Right lobe of liver (tissue), 6 donors: ENCODE measurements at regions not wholly inside any gene's neighbourhood (a gene's known extent, or its start where the extent isn't known, plus 50 kb on each side); places are given as distances from the start of the nearest gene placed in this dataset.

Experiments
- ATAC-seq, 4 donors: fragments of 200-7000 bp; cut with Tn5 transposase; one replicate each; pipeline ENCODE4 v1.9.1; 2020; ENCODE audit warnings: mild to moderate bottlenecking in 4 of 4, moderate library complexity in 4 of 4
- DNase-seq, 3 donors: peaks; one replicate each; pipeline ENCODE4 v3.0.0-alpha.2; 2020
- H3K27ac ChIP-seq, 3 donors: fragments of 200-600 bp; one replicate each; pipeline ENCODE4 v1.8.0; 2022
- H3K27me3 ChIP-seq, 2 donors: fragments of 200-600 bp; one replicate each; pipeline ENCODE4 v1.8.0; 2022
- H3K36me3 ChIP-seq, 4 donors: fragments of 200-600 bp; sonication (generic) in 1 of 4; one replicate each; pipeline versions ENCODE4 v1.5.1 to v1.8.0; 2017 to 2022; ENCODE audit warnings: control low read depth in 1 of 4
- H3K4me1 ChIP-seq, 4 donors: fragments of 200-600 bp; sonication (generic) in 1 of 4; one replicate each; pipeline versions ENCODE4 v1.5.1 to v1.8.0; 2017 to 2022; ENCODE audit warnings: control low read depth in 1 of 4
- H3K4me3 ChIP-seq, 3 donors: fragments of 200-600 bp; one replicate each; pipeline ENCODE4 v1.8.0; 2022
- H3K9me3 ChIP-seq, 4 donors: fragments of 200-600 bp; sonication (generic) in 1 of 4; one replicate each; pipeline versions ENCODE4 v1.5.1 to v1.8.0; 2017 to 2022; ENCODE audit warnings: control low read depth in 1 of 4
- CTCF ChIP-seq, 4 donors: fragments of 200-600 bp in 3 of 4; fragments of 450-650 bp in 1 of 4; IDR thresholded peaks; one replicate each; pipeline versions ENCODE4 v1.5.1 to v1.8.0; 2016 to 2022; ENCODE audit warnings: antibody characterized with exemption in 4 of 4, mild to moderate bottlenecking in 2 of 4
- POLR2A ChIP-seq: fragments of 450-650 bp; IDR thresholded peaks from one replicate; pipeline ENCODE4 v1.6.1; 2017; ENCODE audit warnings: antibody characterized with exemption, mild to moderate bottlenecking
- WGBS: methylation state at CpG from one replicate; pipeline ENCODE4 v1.1.6; 2018; ENCODE audit warnings: low coverage, low lambda C conversion rate; ENCODE audit not compliant: insufficient coverage; ENCODE audit errors: missing lambda C conversion rate; 5-methylcytosine and 5-hydroxymethylcytosine counted together
- intact Hi-C, 2 donors: fragments of 100-400 bp; cut with DNase I; formaldehyde crosslinking; loops; one replicate each; pipeline versions ENCODE4 v1.11.2 to v1.14.1; 2022
- donor health status: DM: no; HTN: yes; CAD: no.
- donor health status: DM: no; HTN: no; CAD: no.
- donor health status: DM: no; HTN: no; CAD: no.
- donor health status: DM: no; HTN: yes; CAD: no.
- donor health status: DM: no; HTN: yes; CAD: no.

GRCh38 chr2:58951722-58952121, 710.6 kb upstream of the FANCL start:
- DNase-seq (no peak), ATAC-seq (no peak)
- TF ChIP-seq POLR2A (no peak), CTCF (IDR thresholded peaks at IDR 0.05) (no peak)
- Histone ChIP-seq H3K4me1 (no peaks in the 10 kb centered on the region), H3K9me3 (no peaks in the 10 kb centered on the region), H3K27me3 (no peaks in the 10 kb centered on the region), H3K27ac (no peak overlapping the region), H3K36me3 (no peaks in the 10 kb centered on the region), H3K4me3 (no peak overlapping the region)
- 45% methylated on average over 2 of the region's 3 CpGs for WGBS
- intact Hi-C loops: no loop called here

GRCh38 chr2:58950795-58951462, 709.8 kb upstream of the FANCL start:
- no peak for ATAC-seq
- no peak for DNase-seq
- 60% methylated on average over 4 of the region's 4 CpGs for WGBS
- intact Hi-C loops: no loop called here
- no peaks in the 10 kb centered on the region for H3K9me3 ChIP-seq
- no peaks in the 10 kb centered on the region for H3K4me1 ChIP-seq
- H3K4me3 ChIP-seq: no peak overlapping the region
- TF ChIP-seq POLR2A (no peak), CTCF (IDR thresholded peaks at IDR 0.05) (no peak)
- no peak overlapping the region for H3K27ac ChIP-seq
- H3K36me3 ChIP-seq: no peaks in the 10 kb centered on the region
- no peaks in the 10 kb centered on the region for H3K27me3 ChIP-seq

- ATAC-seq (no peak), DNase-seq (no peak)
- intact Hi-C loops: no loop called here
- H3K27ac ChIP-seq: no peak overlapping the region
- no peaks in the 10 kb centered on the region for H3K27me3 ChIP-seq
- H3K36me3 ChIP-seq: no peaks in the 10 kb centered on the region
- TF ChIP-seq POLR2A: no peak
- no peak for TF ChIP-seq CTCF (IDR thresholded peaks at IDR 0.05)
- no peak overlapping the region for H3K4me3 ChIP-seq
- no peaks in the 10 kb centered on the region for H3K9me3 ChIP-seq
- no peaks in the 10 kb centered on the region for H3K4me1 ChIP-seq
These were observed 698.3 kb upstream of the FANCL start for GRCh38 chr2:58939388-58939787.

- no peak for TF ChIP-seq POLR2A
- no peak for TF ChIP-seq CTCF (IDR thresholded peaks at IDR 0.05)
- Histone ChIP-seq H3K4me3 (no peak overlapping the region), H3K4me1 (no peaks in the 10 kb centered on the region), H3K27me3 (no peaks in the 10 kb centered on the region), H3K27ac (no peak overlapping the region), H3K9me3 (no peaks in the 10 kb centered on the region), H3K36me3 (no peaks in the 10 kb centered on the region)
- 71% methylated on average over 1 of the region's 1 CpG for WGBS
- no peak for ATAC-seq
- no peak for DNase-seq
- intact Hi-C loops: no loop called here
These were observed 697.9 kb upstream of the FANCL start for GRCh38 chr2:58938988-58939387.

- no peak overlapping the region for H3K27ac ChIP-seq
- ATAC-seq (no peak), DNase-seq (no peak)
- H3K36me3 ChIP-seq: no peaks in the 10 kb centered on the region
- H3K4me3 ChIP-seq: no peak overlapping the region
- H3K9me3 ChIP-seq: no peaks in the 10 kb centered on the region
- intact Hi-C loops: no loop called here
- TF ChIP-seq POLR2A (no peak), CTCF (IDR thresholded peaks at IDR 0.05) (no peak)
- H3K27me3 ChIP-seq: no peaks in the 10 kb centered on the region
- 51% methylated on average over 3 of the region's 3 CpGs for WGBS
- no peaks in the 10 kb centered on the region for H3K4me1 ChIP-seq
These were observed 691.7 kb upstream of the FANCL start for GRCh38 chr2:58932801-58933200.
